K562 (cell line): ENCODE measurements at regions not wholly inside any gene's neighbourhood (a gene's known extent, or its start where the extent isn't known, plus 50 kb on each side); places are given as distances from the start of the nearest gene placed in this dataset.

Experiments used
- ATAC-seq: fragments of 200-7000 bp; cut with Tn5 transposase; 3 replicates; pipeline ENCODE4 v1.9.1; 2020; ENCODE audit warnings: moderate library complexity
- BruUV-seq: library from RNA; stranded (reverse); fragments of 400-500 nt; replicated peaks from 2 replicates; lab custom pipeline; 2021; lab: Mats Ljungman, UMichigan
- CTCF ChIA-PET: fragments of 300-600 bp; formaldehyde crosslinking; extraction: SDS; loops from one replicate; lab custom pipeline; 2021; ENCODE audit warnings: low intra/inter-chr PET ratio; lab: Yijun Ruan, JAX
- POLR2A ChIA-PET: fragments of 300-600, 350-650 bp; sonication (Branson Sonifier 250); formaldehyde crosslinking; extraction: SDS; loops from one replicate; lab custom pipeline; 2021; ENCODE audit warnings: antibody characterized with exemption, inconsistent platforms; lab: Yijun Ruan, JAX
- DNase-seq, 4 experiments: peaks; one replicate each; pipeline versions ENCODE4 v3.0.0 to v3.0.0-alpha.2; 2011 to 2018; ENCODE audit warnings: low spot score in 3 of 4, mixed read lengths in 3 of 4; ENCODE audit errors: extremely low read depth in 1 of 4
- FAIRE-seq: peaks from 2 replicates; lab custom pipeline; 2011; peaks lifted over from hg19 to GRCh38; lab: Jason Lieb, UNC
- H2AFZ ChIP-seq: 2 replicates; pipeline ENCODE4 v1.6.0; 2011; ENCODE audit warnings: low read depth, low read length, control low read depth, inconsistent platforms
- H3K27ac ChIP-seq: fragments of 200-600 bp; 3 replicates; pipeline ENCODE4 v1.8.0; 2011; ENCODE audit warnings: low read depth, mild to moderate bottlenecking, control low read depth, inconsistent platforms, low read length, moderate library complexity, mixed read lengths; ENCODE audit errors: extremely low read depth
- H3K27me3 ChIP-seq, 2 experiments: fragments of 300-600 bp in 1 of 2; 2 replicates in 1 of 2; 3 replicates in 1 of 2; pipeline versions ENCODE4 v1.6.0 to v1.8.0; 2011; ENCODE audit warnings: inconsistent platforms in 2 of 2, low read length in 2 of 2, mild to moderate bottlenecking in 1 of 2, mixed read lengths in 1 of 2, moderate library complexity in 1 of 2; ENCODE audit not compliant: control insufficient read depth in 2 of 2, insufficient read depth in 2 of 2
- H3K36me3 ChIP-seq: fragments of 300-600 bp; 3 replicates; pipeline ENCODE4 v1.8.0; 2011; ENCODE audit warnings: mild to moderate bottlenecking, low read length, inconsistent platforms; ENCODE audit not compliant: control insufficient read depth, insufficient read depth
- H3K4me1 ChIP-seq, 2 experiments: fragments of 200-600 bp in 1 of 2; replicated peaks in 1 of 2; 2 replicates in 1 of 2; 3 replicates in 1 of 2; pipeline versions ENCODE4 v1.5.1 to v1.8.0; 2011; ENCODE audit warnings: inconsistent platforms in 2 of 2, low read length in 2 of 2, mild to moderate bottlenecking in 1 of 2, mixed read lengths in 1 of 2, moderate library complexity in 1 of 2; ENCODE audit not compliant: control insufficient read depth in 2 of 2, insufficient read depth in 2 of 2
- H3K4me2 ChIP-seq: 2 replicates; pipeline ENCODE4 v1.6.1; 2011; ENCODE audit warnings: low read length, control low read depth, inconsistent platforms, mixed read lengths; ENCODE audit not compliant: insufficient read depth
- H3K4me3 ChIP-seq: fragments of 200-600 bp; sonication (generic), shearing (Covaris generic); 2 replicates; pipeline ENCODE4 v1.5.1; 2016; ENCODE audit warnings: control low read depth, inconsistent platforms
- H3K79me2 ChIP-seq: fragments of 200-600 bp; 3 replicates; pipeline ENCODE4 v1.8.0; 2011; ENCODE audit warnings: low read length, inconsistent platforms; ENCODE audit not compliant: control insufficient read depth, insufficient read depth
- H3K9ac ChIP-seq, 2 experiments: 2 replicates each; pipeline versions ENCODE4 v1.6.0 to v1.6.1; 2011; ENCODE audit warnings: low read depth in 2 of 2, low read length in 2 of 2, control low read depth in 1 of 2, inconsistent platforms in 1 of 2, mild to moderate bottlenecking in 1 of 2, mixed read lengths in 1 of 2; ENCODE audit not compliant: insufficient read depth in 1 of 2
- H3K9me1 ChIP-seq: one replicate; pipeline ENCODE4 v1.6.0; 2011; ENCODE audit warnings: inconsistent platforms, mild to moderate bottlenecking, low read length, moderate library complexity; ENCODE audit not compliant: control insufficient read depth, insufficient read depth
- H3K9me3 ChIP-seq: replicated peaks from 2 replicates; pipeline ENCODE4 v1.5.1; 2011; ENCODE audit warnings: low read depth, low read length, inconsistent platforms; ENCODE audit not compliant: control insufficient read depth, insufficient read depth
- H4K20me1 ChIP-seq: replicated peaks from 2 replicates; pipeline ENCODE4 v1.6.1; 2011; ENCODE audit warnings: low read length, inconsistent platforms, mixed read lengths; ENCODE audit not compliant: control insufficient read depth, insufficient read depth
- ARID2 ChIP-seq: fragments of 450-650 bp; IDR thresholded peaks from 2 replicates; pipeline ENCODE4 v1.6.1; 2017; ENCODE audit warnings: antibody characterized with exemption, mild to moderate bottlenecking
- BRCA1 ChIP-seq, 2 experiments: fragments of 450-650 bp in 1 of 2; sonication (generic) in 1 of 2; formaldehyde crosslinking in 1 of 2; IDR thresholded peaks; 2 replicates each; pipeline versions ENCODE4 v1.5.0 to v1.6.1; 2017 to 2020; ENCODE audit warnings: mild to moderate bottlenecking in 1 of 2, missing genetic modification reagents in 1 of 2
- BRF2 ChIP-seq: IDR thresholded peaks from 3 replicates; pipeline ENCODE4 v1.6.1; 2011; ENCODE audit warnings: borderline replicate concordance, mild to moderate bottlenecking; ENCODE audit not compliant: insufficient read length, insufficient read depth
- EZH2 ChIP-seq: IDR thresholded peaks from 2 replicates; pipeline ENCODE4 v1.6.1; 2012; ENCODE audit warnings: low read depth, mild to moderate bottlenecking, inconsistent platforms, low read length, borderline replicate concordance
- FOS ChIP-seq: IDR thresholded peaks from 3 replicates; pipeline ENCODE4 v1.6.1; 2011; ENCODE audit not compliant: insufficient read length; ENCODE audit errors: extremely low read depth
- FOXA1 ChIP-seq: fragments of 450-650 bp; IDR thresholded peaks from 2 replicates; pipeline ENCODE4 v1.6.1; 2016; ENCODE audit warnings: mild to moderate bottlenecking, borderline replicate concordance
- RBM34 ChIP-seq: fragments of 200-400 bp; formaldehyde crosslinking; IDR thresholded peaks from 2 replicates; pipeline ENCODE4 v1.6.1; 2018; ENCODE audit warnings: low read length, borderline replicate concordance; ENCODE audit not compliant: insufficient read depth
- REST ChIP-seq, 2 experiments: fragments of 450-650 bp; formaldehyde crosslinking in 1 of 2; IDR thresholded peaks; 2 replicates each; pipeline versions ENCODE4 v1.4.0 to v1.6.1; 2014 to 2020; ENCODE audit warnings: mild to moderate bottlenecking in 2 of 2, borderline replicate concordance in 1 of 2, low read depth in 1 of 2
- ZNF77 ChIP-seq: fragments of 250-450 bp; sonication (Bioruptor Pico); IDR thresholded peaks from 2 replicates; pipeline ENCODE4 v1.5.0; 2020
- ZNF830 ChIP-seq: fragments of 250-450 bp; sonication (Bioruptor Pico); IDR thresholded peaks from 2 replicates; pipeline ENCODE4 v1.5.0; 2021; ENCODE audit warnings: mild to moderate bottlenecking
- WGBS: fragments of 100-300 bp; shearing (Covaris generic); methylation state at CpG from one replicate; pipeline ENCODE4 v1.1.6; 2016; ENCODE audit warnings: low coverage, mixed read lengths; ENCODE audit not compliant: insufficient coverage; ENCODE audit errors: missing lambda C conversion rate; 5-methylcytosine and 5-hydroxymethylcytosine counted together
- in situ Hi-C: fragments of 300-500 bp; cut with MboI; formaldehyde crosslinking; loops from 4 replicates; pipeline ENCODE4 v1.15.0; 2018; ENCODE audit warnings: inconsistent platforms, mixed read lengths
- intact Hi-C: fragments of 100-400 bp; cut with micrococcal nuclease; formaldehyde crosslinking; loops from 2 replicates; pipeline ENCODE4 v1.14.2; 2022

GRCh38 chr10:78738861-78739260 is 329.9 kb upstream of the ZMIZ1 start (continued):
- TF ChIP-seq BRF2: no peak
- TF ChIP-seq ZNF77 (CRISPR knock-in tag): no peak
- TF ChIP-seq EZH2: no peak
- TF ChIP-seq BRCA1 (IDR thresholded peaks at IDR 0.05): no peak
- TF ChIP-seq BRCA1 (CRISPR knock-in tag; IDR thresholded peaks at IDR 0.05): no peak
- no peak for TF ChIP-seq ARID2
- no peak for TF ChIP-seq FOXA1

GRCh38 chr10:78739444-78740053 is 329.2 kb upstream of the ZMIZ1 start:
- Histone ChIP-seq H3K36me3 (no peaks in the 10 kb centered on the region), H3K9ac (no peak overlapping the region), H3K9me3 (no peaks in the 10 kb centered on the region), H3K79me2 (no peaks in the 10 kb centered on the region), H3K4me3 (no peak overlapping the region), H3K4me1 (no peaks in the 10 kb centered on the region), H3K9me1 (no peaks in the 10 kb centered on the region), H4K20me1 (peaks cover 7% of the 10 kb centered on the region; the same call in 1 of the 2 replicates), H3K27me3 (peaks cover 7 to 20% of the 10 kb centered on the region in 2 experiments; a peak in 4 of 5 replicates), H3K27ac (no peak overlapping the region), H2AFZ (no peak overlapping the region), H3K4me2 (no peak overlapping the region)
- WGBS: 0% methylated on average over 4 of the region's 4 CpGs
- FAIRE-seq (no peak), DNase-seq (no peak), ATAC-seq (no peak)
- TF ChIP-seq REST (IDR thresholded peaks at IDR 0.05; ENCODE audit: borderline replicate concordance) (no peak), REST (CRISPR knock-in tag; IDR thresholded peaks at IDR 0.05; ENCODE audit: low read depth) (no peak), RBM34 (no peak), FOS (no peak), ZNF830 (CRISPR knock-in tag) (no peak)
- no TSS peak for BruUV-seq
- ChIA-PET POLR2A (interaction anchor here (0.8 to 1.1 kb wide), 2 partner anchors 8 to 36 kb away, joined by 3 to 5 read pairs; no protein-coding TSS in a partner anchor), CTCF (no interaction called here)
- intact Hi-C loops (no loop called here), in situ Hi-C loops (no loop called here)
